H1 (cell line): ENCODE measurements at regions not wholly inside any gene's neighbourhood (a gene's known extent, or its start where the extent isn't known, plus 50 kb on each side); places are given as distances from the start of the nearest gene placed in this dataset.

Experiments used
- CHD1 ChIP-seq: IDR thresholded peaks from 2 replicates; pipeline ENCODE4 v1.6.1; 2012; ENCODE audit warnings: low read depth, low read length, improper control_type of control experiment
- MAFK ChIP-seq: IDR thresholded peaks from 2 replicates; pipeline ENCODE4 v1.6.1; 2012; ENCODE audit warnings: low read depth, mild to moderate bottlenecking, improper control_type of control experiment, low read length
- POU5F1 ChIP-seq: IDR thresholded peaks from 2 replicates; pipeline ENCODE4 v1.6.1; 2011; ENCODE audit warnings: low read depth, mild to moderate bottlenecking, low read length, moderate library complexity
- TAF7 ChIP-seq: optimal IDR thresholded peaks from 2 replicates; pipeline ENCODE3; 2011; ENCODE audit warnings: low read depth, mild to moderate bottlenecking, inconsistent platforms, low read length, moderate library complexity, borderline replicate concordance

DNA sequence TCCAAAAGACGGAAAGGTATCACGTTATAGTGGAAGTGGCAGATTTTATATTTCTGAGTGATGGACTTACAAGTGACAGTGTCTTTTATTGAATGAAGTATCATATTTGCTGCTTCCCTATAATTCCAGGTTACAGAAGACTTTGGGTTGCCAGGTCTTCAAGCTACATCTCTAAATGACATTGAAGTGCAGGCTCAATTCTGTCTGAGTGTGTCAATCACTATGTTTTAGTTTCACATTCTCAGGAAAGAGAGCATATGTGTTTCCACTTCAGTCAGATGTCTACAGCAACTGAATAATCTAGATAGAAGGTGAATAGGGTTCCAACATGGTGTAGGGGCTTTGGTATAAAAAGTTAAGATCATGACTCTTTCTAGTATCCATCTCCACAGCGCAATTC lies 492.7 kb upstream of the API5 start (continued):
- TF ChIP-seq TAF7, result no peak
- no peak for TF ChIP-seq CHD1
- TF ChIP-seq MAFK, result no peak
- no peak for TF ChIP-seq POU5F1
